ENCODE measurements at regions not wholly inside any gene's neighbourhood (a gene's known extent, or its start where the extent isn't known, plus 50 kb on each side); places are given as distances from the start of the nearest gene placed in this dataset.
A peak's percentile ranks its signal among the peaks of the same experiment; 100 is the strongest.

- TF ChIP-seq POLR2A (IDR thresholded peaks at IDR 0.05): peak in 1 of 2 donors; percentile 4
- TF ChIP-seq, protein P1, sequence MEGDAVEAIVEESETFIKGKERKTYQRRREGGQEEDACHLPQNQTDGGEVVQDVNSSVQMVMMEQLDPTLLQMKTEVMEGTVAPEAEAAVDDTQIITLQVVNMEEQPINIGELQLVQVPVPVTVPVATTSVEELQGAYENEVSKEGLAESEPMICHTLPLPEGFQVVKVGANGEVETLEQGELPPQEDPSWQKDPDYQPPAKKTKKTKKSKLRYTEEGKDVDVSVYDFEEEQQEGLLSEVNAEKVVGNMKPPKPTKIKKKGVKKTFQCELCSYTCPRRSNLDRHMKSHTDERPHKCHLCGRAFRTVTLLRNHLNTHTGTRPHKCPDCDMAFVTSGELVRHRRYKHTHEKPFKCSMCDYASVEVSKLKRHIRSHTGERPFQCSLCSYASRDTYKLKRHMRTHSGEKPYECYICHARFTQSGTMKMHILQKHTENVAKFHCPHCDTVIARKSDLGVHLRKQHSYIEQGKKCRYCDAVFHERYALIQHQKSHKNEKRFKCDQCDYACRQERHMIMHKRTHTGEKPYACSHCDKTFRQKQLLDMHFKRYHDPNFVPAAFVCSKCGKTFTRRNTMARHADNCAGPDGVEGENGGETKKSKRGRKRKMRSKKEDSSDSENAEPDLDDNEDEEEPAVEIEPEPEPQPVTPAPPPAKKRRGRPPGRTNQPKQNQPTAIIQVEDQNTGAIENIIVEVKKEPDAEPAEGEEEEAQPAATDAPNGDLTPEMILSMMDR (IDR thresholded peaks at IDR 0.05): no peak
- no peaks in the 10 kb centered on the region for H3K9me3 ChIP-seq
- no peak for ATAC-seq
- no peak overlapping the region for H3K4me3 ChIP-seq
- no peak for DNase-seq
- 86 to 88% (median 86%) methylated on average over 5 of the region's 5 CpGs for WGBS, 4 donors
- H3K27me3 ChIP-seq: no peaks in the 10 kb centered on the region
- intact Hi-C loops (cut with DNase I): no loop called here
- no peaks in the 10 kb centered on the region for H3K36me3 ChIP-seq
- peaks cover 0 to 7% (median 0%) of the 10 kb centered on the region in 12 donors for H3K4me1 ChIP-seq
- no peak overlapping the region for H3K27ac ChIP-seq
These were observed 54.2 kb upstream of the INPP5A start for GRCh38 chr10:132483394-132483793.

DNA sequence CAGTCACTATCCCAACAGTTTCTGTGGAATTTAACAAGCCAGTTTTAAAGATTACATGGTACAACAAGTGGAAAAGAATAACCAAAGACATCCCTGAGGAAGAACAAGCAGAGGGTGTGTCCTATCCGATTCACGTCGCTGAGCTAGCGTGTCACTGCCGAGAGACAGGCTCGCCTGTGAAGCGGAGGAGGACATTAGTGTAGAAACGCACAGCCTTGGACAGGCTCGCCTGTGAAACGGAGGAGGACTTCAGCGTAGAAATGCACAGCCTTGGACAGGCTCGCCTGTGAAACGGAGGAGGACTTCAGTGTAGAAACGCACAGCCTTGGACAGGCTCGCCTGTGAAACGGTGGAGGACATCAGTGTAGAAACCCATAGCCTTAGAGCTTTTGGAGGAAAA lies 52.7 kb upstream of the INPP5A start:
- H3K4me3 ChIP-seq: no peak overlapping the region
- no peaks in the 10 kb centered on the region for H3K27me3 ChIP-seq
- intact Hi-C loops (cut with DNase I): no loop called here
- H3K4me1 ChIP-seq: peaks cover 0 to 7% (median 0%) of the 10 kb centered on the region in 12 donors
- no peak for TF ChIP-seq POLR2A (IDR thresholded peaks at IDR 0.05)
- TF ChIP-seq, protein P1 (IDR thresholded peaks at IDR 0.05): no peak
- no peaks in the 10 kb centered on the region for H3K9me3 ChIP-seq
- H3K27ac ChIP-seq: no peak overlapping the region
- no peaks in the 10 kb centered on the region for H3K36me3 ChIP-seq
- 92 to 95% (median 95%) methylated on average over 16 of the region's 16 CpGs for WGBS, 4 donors
- ATAC-seq: no peak
- DNase-seq: peak in 1 of 5 donors; percentile 6

GRCh38 chr10:132485391-132485790 lies 52.2 kb upstream of the INPP5A start:
- WGBS, 4 donors: 87 to 96% (median 95%) methylated on average over 10 of the region's 10 CpGs
- no peaks in the 10 kb centered on the region for H3K27me3 ChIP-seq
- H3K27ac ChIP-seq: no peak overlapping the region
- H3K9me3 ChIP-seq: no peaks in the 10 kb centered on the region
- H3K4me1 ChIP-seq: peaks cover 0 to 7% (median 0%) of the 10 kb centered on the region in 12 donors
- DNase-seq (peak in 1 of 5 donors; percentile 5), ATAC-seq (no peak)
- no peaks in the 10 kb centered on the region for H3K36me3 ChIP-seq
- intact Hi-C loops (cut with DNase I): no loop called here
- no peak overlapping the region for H3K4me3 ChIP-seq
- no peak for TF ChIP-seq POLR2A (IDR thresholded peaks at IDR 0.05)
- TF ChIP-seq, protein P1 (IDR thresholded peaks at IDR 0.05): no peak

- ATAC-seq (no peak), DNase-seq (peak in 1 of 5 donors; percentile 13)
- no peak overlapping the region for H3K27ac ChIP-seq
- intact Hi-C loops (cut with DNase I): no loop called here
- H3K4me3 ChIP-seq: no peak overlapping the region
- peaks cover 0 to 7% (median 0%) of the 10 kb centered on the region in 12 donors for H3K4me1 ChIP-seq
- WGBS, 4 donors: 84 to 89% (median 87%) methylated on average over 18 to 24 of the region's 24 CpGs
- TF ChIP-seq, protein P1 (IDR thresholded peaks at IDR 0.05): no peak
- no peaks in the 10 kb centered on the region for H3K9me3 ChIP-seq
- H3K27me3 ChIP-seq: no peaks in the 10 kb centered on the region
- H3K36me3 ChIP-seq: no peaks in the 10 kb centered on the region
These were observed 51.0 kb upstream of the INPP5A start for GRCh38 chr10:132486539-132487121.

Data from heart left ventricle (tissue), 16 donors.